WTC11 (cell line): ENCODE measurements at regions not wholly inside any gene's neighbourhood (a gene's known extent, or its start where the extent isn't known, plus 50 kb on each side); places are given as distances from the start of the nearest gene placed in this dataset.

ENCODE experiments used
- ATAC-seq: fragments of 200-7000 bp; cut with Tn5 transposase; 2 replicates; pipeline ENCODE4 v1.10.0; 2021; ENCODE audit warnings: mild to moderate bottlenecking, moderate library complexity
- CTCF ChIA-PET: fragments of 300-600 bp; sonication (Branson Sonifier 250); formaldehyde crosslinking; loops from one replicate; lab custom pipeline; 2021; ENCODE audit warnings: antibody characterized with exemption; lab: Charles Lee
- POLR2A ChIA-PET: fragments of 350-600 bp; sonication (Branson Sonifier 250); formaldehyde crosslinking; loops from one replicate; lab custom pipeline; 2021; ENCODE audit warnings: antibody characterized with exemption; lab: Charles Lee
- DNase-seq: peaks from one replicate; pipeline ENCODE4 v3.0.0; 2021; ENCODE audit warnings: low spot score
- H3K27ac Mint-ChIP-seq: 2 replicates; pipeline ENCODE4 v1.8.0; 2021; ENCODE audit warnings: mixed read lengths
- H3K27me3 Mint-ChIP-seq: 2 replicates; pipeline ENCODE4 v1.8.0; 2021; ENCODE audit warnings: low read depth, mild to moderate bottlenecking, moderate library complexity, mixed read lengths
- H3K36me3 Mint-ChIP-seq: 2 replicates; pipeline ENCODE4 v1.8.0; 2021; ENCODE audit warnings: mixed read lengths
- H3K4me1 Mint-ChIP-seq: 2 replicates; pipeline ENCODE4 v1.8.0; 2022; ENCODE audit warnings: mixed read lengths
- H3K4me3 Mint-ChIP-seq: 2 replicates; pipeline ENCODE4 v1.8.0; 2021; ENCODE audit warnings: mild to moderate bottlenecking, moderate library complexity, mixed read lengths
- H3K9me3 Mint-ChIP-seq: 2 replicates; pipeline ENCODE4 v1.8.0; 2021; ENCODE audit warnings: mixed read lengths
- CBFB ChIP-seq: sonication (generic); formaldehyde crosslinking; IDR thresholded peaks from 2 replicates; pipeline ENCODE4 v1.8.1; 2022; ENCODE audit warnings: mild to moderate bottlenecking, low read depth, missing genetic modification reagents
- CDX4 ChIP-seq: fragments of 250-450 bp; sonication (Bioruptor Pico); IDR thresholded peaks from 2 replicates; pipeline ENCODE4 v1.9.0; 2021; ENCODE audit warnings: moderate library complexity, mild to moderate bottlenecking, inconsistent platforms, borderline replicate concordance
- FOXJ3 ChIP-seq: sonication (generic); formaldehyde crosslinking; IDR thresholded peaks from 2 replicates; pipeline ENCODE4 v1.9.0; 2021; ENCODE audit warnings: missing genetic modification reagents, mild to moderate bottlenecking, borderline replicate concordance
- FOXK1 ChIP-seq: sonication (generic); formaldehyde crosslinking; IDR thresholded peaks from 2 replicates; pipeline ENCODE4 v1.8.0; 2022; ENCODE audit warnings: mild to moderate bottlenecking, moderate library complexity, missing genetic modification reagents
- GTF2I ChIP-seq: fragments of 250-450 bp; sonication (Bioruptor Pico); conservative IDR thresholded peaks from 2 replicates; pipeline ENCODE4 v1.4.0; 2021; ENCODE audit warnings: mild to moderate bottlenecking
- KAT7 ChIP-seq: sonication (generic); formaldehyde crosslinking; IDR thresholded peaks from 2 replicates; pipeline ENCODE4 v1.8.1; 2023; ENCODE audit warnings: missing genetic modification reagents, mild to moderate bottlenecking, borderline replicate concordance
- MXD4 ChIP-seq: fragments of 250-450 bp; sonication (Bioruptor Pico); IDR thresholded peaks from 2 replicates; pipeline ENCODE4 v1.8.0; 2021; ENCODE audit warnings: mild to moderate bottlenecking, moderate library complexity, borderline replicate concordance
- MYBL2 ChIP-seq: sonication (generic); formaldehyde crosslinking; IDR thresholded peaks from 2 replicates; pipeline ENCODE4 v1.8.1; 2023; ENCODE audit warnings: mild to moderate bottlenecking, moderate library complexity, missing genetic modification reagents
- OVOL2 ChIP-seq: fragments of 250-450 bp; sonication (Bioruptor Pico); IDR thresholded peaks from 2 replicates; pipeline ENCODE4 v1.9.0; 2021; ENCODE audit warnings: mild to moderate bottlenecking, borderline replicate concordance
- PRRX2 ChIP-seq: fragments of 250-450 bp; sonication (Bioruptor Pico); IDR thresholded peaks from 2 replicates; pipeline ENCODE4 v1.8.0; 2021; ENCODE audit warnings: mild to moderate bottlenecking
- RORB ChIP-seq: fragments of 250-450 bp; sonication (Bioruptor Pico); IDR thresholded peaks from 2 replicates; pipeline ENCODE4 v1.9.0; 2021; ENCODE audit warnings: mild to moderate bottlenecking
- SMAD4 ChIP-seq: sonication (generic); formaldehyde crosslinking; IDR thresholded peaks from 2 replicates; pipeline ENCODE4 v1.8.0; 2022; ENCODE audit warnings: mild to moderate bottlenecking, missing genetic modification reagents
- SOX15 ChIP-seq: fragments of 250-450 bp; sonication (Bioruptor Pico); IDR thresholded peaks from 2 replicates; pipeline ENCODE4 v1.9.0; 2021; ENCODE audit warnings: mild to moderate bottlenecking
- SP1 ChIP-seq: sonication (generic); formaldehyde crosslinking; conservative IDR thresholded peaks from 2 replicates; pipeline ENCODE4 v1.8.1; 2022; ENCODE audit warnings: missing genetic modification reagents
- STAT6 ChIP-seq: sonication (generic); formaldehyde crosslinking; conservative IDR thresholded peaks from 2 replicates; pipeline ENCODE4 v1.8.1; 2023; ENCODE audit warnings: mild to moderate bottlenecking, low read depth, missing genetic modification reagents, moderate library complexity
- TCF7 ChIP-seq: sonication (generic); formaldehyde crosslinking; IDR thresholded peaks from 2 replicates; pipeline ENCODE4 v1.8.0; 2022; ENCODE audit warnings: mild to moderate bottlenecking, low read depth, missing genetic modification reagents, moderate library complexity
- TEAD1 ChIP-seq: sonication (generic); formaldehyde crosslinking; IDR thresholded peaks from 2 replicates; pipeline ENCODE4 v1.8.0; 2022; ENCODE audit warnings: mild to moderate bottlenecking, missing genetic modification reagents
- ZNF232 ChIP-seq: sonication (generic); formaldehyde crosslinking; IDR thresholded peaks from 2 replicates; pipeline ENCODE4 v1.8.0; 2022; ENCODE audit warnings: mild to moderate bottlenecking, missing genetic modification reagents
- ZNF263 ChIP-seq: sonication (generic); formaldehyde crosslinking; IDR thresholded peaks from 2 replicates; pipeline ENCODE4 v1.8.1; 2022; ENCODE audit warnings: low read depth, mild to moderate bottlenecking, moderate library complexity, missing genetic modification reagents
- ZNF317 ChIP-seq: sonication (generic); formaldehyde crosslinking; IDR thresholded peaks from 2 replicates; pipeline ENCODE4 v1.8.1; 2023; ENCODE audit warnings: low read depth, mild to moderate bottlenecking, moderate library complexity, missing genetic modification reagents, borderline replicate concordance
- ZNF416 ChIP-seq: fragments of 250-450 bp; sonication (Bioruptor Pico); IDR thresholded peaks from 2 replicates; pipeline ENCODE4 v1.9.0; 2021; ENCODE audit warnings: mild to moderate bottlenecking, inconsistent platforms
- ZNF423 ChIP-seq: fragments of 250-450 bp; sonication (Bioruptor Pico); IDR thresholded peaks from 2 replicates; pipeline ENCODE4 v2.1.2; 2022; ENCODE audit warnings: mild to moderate bottlenecking, moderate library complexity
- TF ChIP-seq, protein P1 (sequence below): sonication (generic); formaldehyde crosslinking; IDR thresholded peaks from 2 replicates; pipeline ENCODE4 v1.8.0; 2023; ENCODE audit warnings: mild to moderate bottlenecking, missing genetic modification reagents
- TF ChIP-seq, protein P2 (sequence below): sonication (generic); formaldehyde crosslinking; IDR thresholded peaks from 2 replicates; pipeline ENCODE4 v1.8.1; 2023; ENCODE audit warnings: mild to moderate bottlenecking, missing genetic modification reagents, moderate library complexity
- TF ChIP-seq, protein P3 (sequence below): sonication (generic); formaldehyde crosslinking; IDR thresholded peaks from 2 replicates; pipeline ENCODE4 v1.8.1; 2022; ENCODE audit warnings: low read depth, missing genetic modification reagents, borderline replicate concordance
- TF ChIP-seq, protein P4 (sequence below): sonication (generic); formaldehyde crosslinking; IDR thresholded peaks from 2 replicates; pipeline ENCODE4 v1.8.1; 2022; ENCODE audit warnings: mild to moderate bottlenecking, missing genetic modification reagents, moderate library complexity, borderline replicate concordance

- TF ChIP-seq, protein P1, sequence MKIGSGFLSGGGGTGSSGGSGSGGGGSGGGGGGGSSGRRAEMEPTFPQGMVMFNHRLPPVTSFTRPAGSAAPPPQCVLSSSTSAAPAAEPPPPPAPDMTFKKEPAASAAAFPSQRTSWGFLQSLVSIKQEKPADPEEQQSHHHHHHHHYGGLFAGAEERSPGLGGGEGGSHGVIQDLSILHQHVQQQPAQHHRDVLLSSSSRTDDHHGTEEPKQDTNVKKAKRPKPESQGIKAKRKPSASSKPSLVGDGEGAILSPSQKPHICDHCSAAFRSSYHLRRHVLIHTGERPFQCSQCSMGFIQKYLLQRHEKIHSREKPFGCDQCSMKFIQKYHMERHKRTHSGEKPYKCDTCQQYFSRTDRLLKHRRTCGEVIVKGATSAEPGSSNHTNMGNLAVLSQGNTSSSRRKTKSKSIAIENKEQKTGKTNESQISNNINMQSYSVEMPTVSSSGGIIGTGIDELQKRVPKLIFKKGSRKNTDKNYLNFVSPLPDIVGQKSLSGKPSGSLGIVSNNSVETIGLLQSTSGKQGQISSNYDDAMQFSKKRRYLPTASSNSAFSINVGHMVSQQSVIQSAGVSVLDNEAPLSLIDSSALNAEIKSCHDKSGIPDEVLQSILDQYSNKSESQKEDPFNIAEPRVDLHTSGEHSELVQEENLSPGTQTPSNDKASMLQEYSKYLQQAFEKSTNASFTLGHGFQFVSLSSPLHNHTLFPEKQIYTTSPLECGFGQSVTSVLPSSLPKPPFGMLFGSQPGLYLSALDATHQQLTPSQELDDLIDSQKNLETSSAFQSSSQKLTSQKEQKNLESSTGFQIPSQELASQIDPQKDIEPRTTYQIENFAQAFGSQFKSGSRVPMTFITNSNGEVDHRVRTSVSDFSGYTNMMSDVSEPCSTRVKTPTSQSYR (CRISPR knock-in tag), result no peak
- no peak for TF ChIP-seq TEAD1 (CRISPR knock-in tag)
- TF ChIP-seq FOXK1 (CRISPR knock-in tag), result no peak
Measured at GRCh38 chr16:73400951-73401350, 353.0 kb upstream of the ZFHX3 start (continued).

DNA sequence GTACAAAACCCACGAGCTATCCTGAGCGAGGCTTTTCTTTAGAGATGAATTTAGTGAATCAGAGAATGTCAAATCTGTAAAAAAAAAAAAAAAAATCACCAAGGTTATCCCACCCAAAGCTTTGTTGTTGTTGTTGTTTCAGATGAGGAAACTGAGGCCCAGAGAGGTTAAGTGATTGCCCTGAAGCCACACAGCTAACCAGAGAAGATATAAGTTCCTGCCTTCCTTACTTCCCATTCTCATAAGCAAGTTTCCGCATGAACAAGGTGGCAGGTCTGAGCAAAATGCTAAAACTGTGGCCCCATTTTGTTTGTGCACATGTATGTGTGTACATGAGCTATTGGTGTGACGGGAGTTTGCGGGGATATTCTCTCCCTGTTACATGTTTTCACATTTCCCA lies 352.1 kb upstream of the ZFHX3 start:
- Mint-ChIP-seq H3K27me3 (no peaks in the 10 kb centered on the region; the same call in 1 of the 2 replicates), H3K4me3 (no peak overlapping the region), H3K27ac (peak overlapping the region; percentile 61), H3K4me1 (peaks cover 17% of the 10 kb centered on the region), H3K9me3 (0 out of 2 replicates have a peak, but pooled peaks cover 3% of the 10 kb centered on the region), H3K36me3 (no peaks in the 10 kb centered on the region)
- TF ChIP-seq PRRX2, result no peak
- no peak for TF ChIP-seq ZNF232 (CRISPR knock-in tag)
- TF ChIP-seq ZNF263, result no peak
- TF ChIP-seq FOXJ3 (CRISPR knock-in tag), result no peak
- no peak for TF ChIP-seq SP1 (CRISPR knock-in tag)
- TF ChIP-seq MYBL2 (CRISPR knock-in tag), result no peak
- TF ChIP-seq CBFB (CRISPR knock-in tag), result no peak
- TF ChIP-seq, protein P2, sequence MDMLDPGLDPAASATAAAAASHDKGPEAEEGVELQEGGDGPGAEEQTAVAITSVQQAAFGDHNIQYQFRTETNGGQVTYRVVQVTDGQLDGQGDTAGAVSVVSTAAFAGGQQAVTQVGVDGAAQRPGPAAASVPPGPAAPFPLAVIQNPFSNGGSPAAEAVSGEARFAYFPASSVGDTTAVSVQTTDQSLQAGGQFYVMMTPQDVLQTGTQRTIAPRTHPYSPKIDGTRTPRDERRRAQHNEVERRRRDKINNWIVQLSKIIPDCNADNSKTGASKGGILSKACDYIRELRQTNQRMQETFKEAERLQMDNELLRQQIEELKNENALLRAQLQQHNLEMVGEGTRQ (CRISPR knock-in tag), result no peak
- TF ChIP-seq MXD4 (CRISPR knock-in tag), result no peak
- no peak for TF ChIP-seq RORB
- no peak for TF ChIP-seq GTF2I (CRISPR knock-in tag)
- TF ChIP-seq TCF7 (CRISPR knock-in tag), result no peak
- TF ChIP-seq ZNF423 (CRISPR knock-in tag), result no peak
- TF ChIP-seq FOXK1 (CRISPR knock-in tag), result no peak
- TF ChIP-seq TEAD1 (CRISPR knock-in tag), result no peak
- TF ChIP-seq, protein P3, sequence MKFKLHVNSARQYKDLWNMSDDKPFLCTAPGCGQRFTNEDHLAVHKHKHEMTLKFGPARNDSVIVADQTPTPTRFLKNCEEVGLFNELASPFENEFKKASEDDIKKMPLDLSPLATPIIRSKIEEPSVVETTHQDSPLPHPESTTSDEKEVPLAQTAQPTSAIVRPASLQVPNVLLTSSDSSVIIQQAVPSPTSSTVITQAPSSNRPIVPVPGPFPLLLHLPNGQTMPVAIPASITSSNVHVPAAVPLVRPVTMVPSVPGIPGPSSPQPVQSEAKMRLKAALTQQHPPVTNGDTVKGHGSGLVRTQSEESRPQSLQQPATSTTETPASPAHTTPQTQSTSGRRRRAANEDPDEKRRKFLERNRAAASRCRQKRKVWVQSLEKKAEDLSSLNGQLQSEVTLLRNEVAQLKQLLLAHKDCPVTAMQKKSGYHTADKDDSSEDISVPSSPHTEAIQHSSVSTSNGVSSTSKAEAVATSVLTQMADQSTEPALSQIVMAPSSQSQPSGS (CRISPR knock-in tag), result no peak
- no peak for TF ChIP-seq CDX4 (CRISPR knock-in tag)
- no peak for TF ChIP-seq ZNF416 (CRISPR knock-in tag)
- ChIA-PET CTCF (interaction anchor here (0.9 to 1.2 kb wide), 2 partner anchors 405 to 567 kb away, joined by 3 to 4 read pairs; no protein-coding TSS in a partner anchor), POLR2A (no interaction called here)
- DNase-seq (no peak), ATAC-seq (no peak)

- Mint-ChIP-seq H3K4me1 (peaks cover 17% of the 10 kb centered on the region), H3K36me3 (no peaks in the 10 kb centered on the region)
- TF ChIP-seq FOXJ3 (CRISPR knock-in tag) (no peak), ZNF416 (CRISPR knock-in tag) (no peak), KAT7 (no peak), SOX15 (CRISPR knock-in tag) (no peak), CBFB (CRISPR knock-in tag) (no peak), MYBL2 (CRISPR knock-in tag) (no peak), ZNF232 (CRISPR knock-in tag) (no peak), STAT6 (CRISPR knock-in tag) (no peak), SMAD4 (CRISPR knock-in tag) (no peak), ZNF317 (CRISPR knock-in tag) (no peak), OVOL2 (no peak)
- TF ChIP-seq, protein P4, sequence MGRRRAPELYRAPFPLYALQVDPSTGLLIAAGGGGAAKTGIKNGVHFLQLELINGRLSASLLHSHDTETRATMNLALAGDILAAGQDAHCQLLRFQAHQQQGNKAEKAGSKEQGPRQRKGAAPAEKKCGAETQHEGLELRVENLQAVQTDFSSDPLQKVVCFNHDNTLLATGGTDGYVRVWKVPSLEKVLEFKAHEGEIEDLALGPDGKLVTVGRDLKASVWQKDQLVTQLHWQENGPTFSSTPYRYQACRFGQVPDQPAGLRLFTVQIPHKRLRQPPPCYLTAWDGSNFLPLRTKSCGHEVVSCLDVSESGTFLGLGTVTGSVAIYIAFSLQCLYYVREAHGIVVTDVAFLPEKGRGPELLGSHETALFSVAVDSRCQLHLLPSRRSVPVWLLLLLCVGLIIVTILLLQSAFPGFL, result no peak
- TF ChIP-seq, all 79 proteins: peak for 0
- H3K9me3 Mint-ChIP-seq, result 0 out of 2 replicates have a peak, but pooled peaks cover 3% of the 10 kb centered on the region
- ChIA-PET CTCF (no interaction called here), POLR2A (no interaction called here)
- H3K27me3 Mint-ChIP-seq, result no peaks in the 10 kb centered on the region; the same call in 1 of the 2 replicates
- H3K27ac Mint-ChIP-seq, result no peak overlapping the region
- ATAC-seq (no peak), DNase-seq (no peak)
- H3K4me3 Mint-ChIP-seq, result no peak overlapping the region
Measured at GRCh38 chr16:73399486-73399885, 351.6 kb upstream of the ZFHX3 start.
